K562 (cell line): ENCODE measurements at regions not wholly inside any gene's neighbourhood (a gene's known extent, or its start where the extent isn't known, plus 50 kb on each side); places are given as distances from the start of the nearest gene placed in this dataset.

Source experiments
- ATAC-seq: fragments of 200-7000 bp; cut with Tn5 transposase; 3 replicates; pipeline ENCODE4 v1.9.1; 2020; ENCODE audit warnings: moderate library complexity
- BruUV-seq: library from RNA; stranded (reverse); fragments of 400-500 nt; replicated peaks from 2 replicates; lab custom pipeline; 2021; lab: Mats Ljungman, UMichigan
- CTCF ChIA-PET: fragments of 300-600 bp; formaldehyde crosslinking; extraction: SDS; loops from one replicate; lab custom pipeline; 2021; ENCODE audit warnings: low intra/inter-chr PET ratio; lab: Yijun Ruan, JAX
- POLR2A ChIA-PET: fragments of 300-600, 350-650 bp; sonication (Branson Sonifier 250); formaldehyde crosslinking; extraction: SDS; loops from one replicate; lab custom pipeline; 2021; ENCODE audit warnings: antibody characterized with exemption, inconsistent platforms; lab: Yijun Ruan, JAX
- DNase-seq, 4 experiments: peaks; one replicate each; pipeline versions ENCODE4 v3.0.0 to v3.0.0-alpha.2; 2011 to 2018; ENCODE audit warnings: low spot score in 3 of 4, mixed read lengths in 3 of 4; ENCODE audit errors: extremely low read depth in 1 of 4
- FAIRE-seq: peaks from 2 replicates; lab custom pipeline; 2011; peaks lifted over from hg19 to GRCh38; lab: Jason Lieb, UNC
- H2AFZ ChIP-seq: 2 replicates; pipeline ENCODE4 v1.6.0; 2011; ENCODE audit warnings: low read depth, low read length, control low read depth, inconsistent platforms
- H3K27ac ChIP-seq: fragments of 200-600 bp; 3 replicates; pipeline ENCODE4 v1.8.0; 2011; ENCODE audit warnings: low read depth, mild to moderate bottlenecking, control low read depth, inconsistent platforms, low read length, moderate library complexity, mixed read lengths; ENCODE audit errors: extremely low read depth
- H3K27me3 ChIP-seq, 2 experiments: fragments of 300-600 bp in 1 of 2; 2 replicates in 1 of 2; 3 replicates in 1 of 2; pipeline versions ENCODE4 v1.6.0 to v1.8.0; 2011; ENCODE audit warnings: inconsistent platforms in 2 of 2, low read length in 2 of 2, mild to moderate bottlenecking in 1 of 2, mixed read lengths in 1 of 2, moderate library complexity in 1 of 2; ENCODE audit not compliant: control insufficient read depth in 2 of 2, insufficient read depth in 2 of 2
- H3K36me3 ChIP-seq: fragments of 300-600 bp; 3 replicates; pipeline ENCODE4 v1.8.0; 2011; ENCODE audit warnings: mild to moderate bottlenecking, low read length, inconsistent platforms; ENCODE audit not compliant: control insufficient read depth, insufficient read depth
- H3K4me1 ChIP-seq, 2 experiments: fragments of 200-600 bp in 1 of 2; replicated peaks in 1 of 2; 2 replicates in 1 of 2; 3 replicates in 1 of 2; pipeline versions ENCODE4 v1.5.1 to v1.8.0; 2011; ENCODE audit warnings: inconsistent platforms in 2 of 2, low read length in 2 of 2, mild to moderate bottlenecking in 1 of 2, mixed read lengths in 1 of 2, moderate library complexity in 1 of 2; ENCODE audit not compliant: control insufficient read depth in 2 of 2, insufficient read depth in 2 of 2
- H3K4me2 ChIP-seq: 2 replicates; pipeline ENCODE4 v1.6.1; 2011; ENCODE audit warnings: low read length, control low read depth, inconsistent platforms, mixed read lengths; ENCODE audit not compliant: insufficient read depth
- H3K4me3 ChIP-seq: fragments of 200-600 bp; sonication (generic), shearing (Covaris generic); 2 replicates; pipeline ENCODE4 v1.5.1; 2016; ENCODE audit warnings: control low read depth, inconsistent platforms
- H3K79me2 ChIP-seq: fragments of 200-600 bp; 3 replicates; pipeline ENCODE4 v1.8.0; 2011; ENCODE audit warnings: low read length, inconsistent platforms; ENCODE audit not compliant: control insufficient read depth, insufficient read depth
- H3K9ac ChIP-seq, 2 experiments: 2 replicates each; pipeline versions ENCODE4 v1.6.0 to v1.6.1; 2011; ENCODE audit warnings: low read depth in 2 of 2, low read length in 2 of 2, control low read depth in 1 of 2, inconsistent platforms in 1 of 2, mild to moderate bottlenecking in 1 of 2, mixed read lengths in 1 of 2; ENCODE audit not compliant: insufficient read depth in 1 of 2
- H3K9me1 ChIP-seq: one replicate; pipeline ENCODE4 v1.6.0; 2011; ENCODE audit warnings: inconsistent platforms, mild to moderate bottlenecking, low read length, moderate library complexity; ENCODE audit not compliant: control insufficient read depth, insufficient read depth
- H3K9me3 ChIP-seq: replicated peaks from 2 replicates; pipeline ENCODE4 v1.5.1; 2011; ENCODE audit warnings: low read depth, low read length, inconsistent platforms; ENCODE audit not compliant: control insufficient read depth, insufficient read depth
- H4K20me1 ChIP-seq: replicated peaks from 2 replicates; pipeline ENCODE4 v1.6.1; 2011; ENCODE audit warnings: low read length, inconsistent platforms, mixed read lengths; ENCODE audit not compliant: control insufficient read depth, insufficient read depth
- ATF2 ChIP-seq: sonication (generic); formaldehyde crosslinking; IDR thresholded peaks from 2 replicates; pipeline ENCODE4 v1.8.1; 2022; ENCODE audit warnings: missing genetic modification reagents
- CBX2 ChIP-seq: fragments of 200-600 bp; sonication (generic); IDR thresholded peaks from one replicate; pipeline ENCODE4 v1.6.1; 2012; ENCODE audit warnings: mild to moderate bottlenecking, low read length, inconsistent platforms; ENCODE audit not compliant: insufficient read depth, poor library complexity, severe bottlenecking
- CTCFL ChIP-seq: IDR thresholded peaks from 2 replicates; pipeline ENCODE4 v1.6.1; 2011; ENCODE audit warnings: borderline replicate concordance, low read depth, mild to moderate bottlenecking, moderate library complexity, low read length; ENCODE audit not compliant: insufficient read depth, poor library complexity, severe bottlenecking
- ELF1 ChIP-seq: fragments of 200-800 bp; sonication (Bioruptor generic); IDR thresholded peaks from 2 replicates; pipeline ENCODE4 v1.6.1; 2016; ENCODE audit warnings: missing genetic modification characterization, missing compliant biosample characterization
- ELK3 ChIP-seq: fragments of 450-650 bp; formaldehyde crosslinking; IDR thresholded peaks from 2 replicates; pipeline ENCODE4 v1.4.0; 2020; ENCODE audit warnings: mild to moderate bottlenecking
- FUS ChIP-seq: fragments of 200-400 bp; formaldehyde crosslinking; optimal IDR thresholded peaks from 2 replicates; pipeline ENCODE3; 2017; ENCODE audit warnings: low read depth, low read length
- HSF4 ChIP-seq: fragments of 250-450 bp; sonication (Bioruptor Pico); IDR thresholded peaks from 2 replicates; pipeline ENCODE4 v2.1.2; 2022; ENCODE audit warnings: mild to moderate bottlenecking, moderate library complexity, borderline replicate concordance
- MAX ChIP-seq: sonication (generic); formaldehyde crosslinking; IDR thresholded peaks from 2 replicates; pipeline ENCODE4 v1.9.0; 2022; ENCODE audit warnings: mild to moderate bottlenecking, missing genetic modification reagents
- MEIS2 ChIP-seq: fragments of 450-650 bp; IDR thresholded peaks from 2 replicates; pipeline ENCODE4 v1.6.1; 2014; ENCODE audit warnings: mild to moderate bottlenecking; ENCODE audit not compliant: partially characterized antibody
- PHB2 ChIP-seq: fragments of 450-650 bp; IDR thresholded peaks from 2 replicates; pipeline ENCODE4 v1.6.1; 2017; ENCODE audit warnings: low read depth
- RBM34 ChIP-seq: fragments of 200-400 bp; formaldehyde crosslinking; IDR thresholded peaks from 2 replicates; pipeline ENCODE4 v1.6.1; 2018; ENCODE audit warnings: low read length, borderline replicate concordance; ENCODE audit not compliant: insufficient read depth
- SIX5 ChIP-seq, 2 experiments: IDR thresholded peaks; 2 replicates each; pipeline ENCODE4 v1.6.1; 2011; ENCODE audit warnings: low read length in 2 of 2, borderline replicate concordance in 1 of 2, low read depth in 1 of 2, mild to moderate bottlenecking in 1 of 2, moderate library complexity in 1 of 2; ENCODE audit not compliant: insufficient read depth in 1 of 2
- THAP7 ChIP-seq: fragments of 250-450 bp; sonication (Bioruptor Pico); IDR thresholded peaks from 2 replicates; pipeline ENCODE4 v1.5.0; 2021
- ZNF24 ChIP-seq: fragments of 450-650 bp; IDR thresholded peaks from 2 replicates; pipeline ENCODE4 v1.6.1; 2016
- in situ Hi-C: fragments of 300-500 bp; cut with MboI; formaldehyde crosslinking; loops from 4 replicates; pipeline ENCODE4 v1.15.0; 2018; ENCODE audit warnings: inconsistent platforms, mixed read lengths
- intact Hi-C: fragments of 100-400 bp; cut with micrococcal nuclease; formaldehyde crosslinking; loops from 2 replicates; pipeline ENCODE4 v1.14.2; 2022

GRCh38 chr13:63607153-63607552 lies 2191.5 kb upstream of the PCDH20 start (continued):
- no peak for TF ChIP-seq THAP7 (CRISPR knock-in tag)
- TF ChIP-seq MEIS2 = no peak
- TF ChIP-seq, all 486 proteins: peak for 0

- H3K4me2 ChIP-seq = no peak overlapping the region
- TF ChIP-seq ELK3 (CRISPR knock-in tag) = no peak
- no peak for TF ChIP-seq ATF2 (CRISPR knock-in tag)
- no peak for TF ChIP-seq FUS
- TF ChIP-seq SIX5 (IDR thresholded peaks at IDR 0.05; ENCODE audit: borderline replicate concordance in 1 of 2, insufficient read depth in 1 of 2, low read depth in 1 of 2, low read length in 2 of 2) = no peak
- TF ChIP-seq ELF1 (tag) = no peak
- no peak for TF ChIP-seq RBM34
- TF ChIP-seq PHB2 = no peak
- TF ChIP-seq MAX (CRISPR knock-in tag) = no peak
- TF ChIP-seq CBX2 = no peak
- TF ChIP-seq HSF4 = no peak
- TF ChIP-seq ZNF24 = no peak
- TF ChIP-seq CTCFL = no peak
- no peak overlapping the region for H3K27ac ChIP-seq
- in situ Hi-C loops = no loop called here
- intact Hi-C loops = no loop called here
- H3K4me3 ChIP-seq = no peak overlapping the region
- CTCF ChIA-PET = no interaction called here
- no peak overlapping the region for H2AFZ ChIP-seq
- FAIRE-seq (no peak), DNase-seq (no peak), ATAC-seq (no peak)
- H3K9ac ChIP-seq = no peak overlapping the region
- H3K9me3 ChIP-seq = no peaks in the 10 kb centered on the region
- H3K27me3 ChIP-seq = no peaks in the 10 kb centered on the region
- POLR2A ChIA-PET = interaction anchor here (0.6 kb wide), 1 partner anchor 1311 kb away, joined by 3 read pairs; no protein-coding TSS in a partner anchor
- BruUV-seq = no TSS peak
- no peaks in the 10 kb centered on the region for H4K20me1 ChIP-seq
- no peaks in the 10 kb centered on the region for H3K9me1 ChIP-seq
- no peaks in the 10 kb centered on the region for H3K4me1 ChIP-seq
- H3K36me3 ChIP-seq = no peaks in the 10 kb centered on the region
- H3K79me2 ChIP-seq = no peaks in the 10 kb centered on the region
Observed at GRCh38 chr13:63605962-63606361, 2190.3 kb upstream of the PCDH20 start.
